ENCODE measurements at regions not wholly inside any gene's neighbourhood (a gene's known extent, or its start where the extent isn't known, plus 50 kb on each side); places are given as distances from the start of the nearest gene placed in this dataset.

DNA sequence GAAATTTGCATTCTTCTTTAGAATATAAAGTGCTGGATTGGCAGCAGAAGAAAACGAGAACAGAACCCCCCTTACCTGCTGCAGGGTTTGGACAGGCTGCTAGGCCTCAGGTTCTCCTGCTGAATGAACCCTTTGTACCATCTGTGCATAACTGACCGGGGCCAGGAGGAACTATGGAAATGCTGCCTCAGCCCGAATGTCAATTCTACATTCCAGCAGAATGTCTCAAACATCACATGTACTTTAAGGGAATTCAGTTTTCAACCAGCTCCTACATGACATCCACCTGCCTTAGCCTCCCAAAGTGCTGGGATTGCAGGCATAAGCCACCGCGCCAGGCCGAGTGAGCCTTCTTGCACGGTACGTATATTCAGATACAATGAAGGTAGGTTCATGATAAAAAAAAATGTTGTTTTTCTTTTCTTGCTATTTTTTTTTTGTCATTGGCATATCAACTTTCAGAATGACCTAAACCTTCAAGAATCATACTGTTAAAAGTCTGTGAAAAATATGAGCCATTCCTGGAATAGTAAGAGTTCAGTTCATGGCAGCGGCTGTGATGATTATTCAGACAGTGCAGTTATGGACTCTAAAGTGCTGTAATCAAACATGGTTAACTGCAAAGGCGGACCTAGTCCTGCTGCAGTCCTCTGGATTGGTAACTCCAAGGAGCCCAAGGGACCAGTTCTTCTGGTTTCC lies 84.4 kb upstream of the TNS3 start:
- Histone ChIP-seq H3K27me3 (no peaks in the 10 kb centered on the region), H3K27ac (no peak overlapping the region), H3K4me1 (peaks cover 0 to 18% (median 0%) of the 10 kb centered on the region in 12 donors), H3K9me3 (no peaks in the 10 kb centered on the region), H3K36me3 (no peaks in the 10 kb centered on the region), H3K4me3 (no peak overlapping the region)
- intact Hi-C loops (cut with DNase I) = no loop called here
- DNase-seq (no peak), ATAC-seq (no peak)
- TF ChIP-seq POLR2A (IDR thresholded peaks at IDR 0.05) = no peak
- TF ChIP-seq, protein P1, sequence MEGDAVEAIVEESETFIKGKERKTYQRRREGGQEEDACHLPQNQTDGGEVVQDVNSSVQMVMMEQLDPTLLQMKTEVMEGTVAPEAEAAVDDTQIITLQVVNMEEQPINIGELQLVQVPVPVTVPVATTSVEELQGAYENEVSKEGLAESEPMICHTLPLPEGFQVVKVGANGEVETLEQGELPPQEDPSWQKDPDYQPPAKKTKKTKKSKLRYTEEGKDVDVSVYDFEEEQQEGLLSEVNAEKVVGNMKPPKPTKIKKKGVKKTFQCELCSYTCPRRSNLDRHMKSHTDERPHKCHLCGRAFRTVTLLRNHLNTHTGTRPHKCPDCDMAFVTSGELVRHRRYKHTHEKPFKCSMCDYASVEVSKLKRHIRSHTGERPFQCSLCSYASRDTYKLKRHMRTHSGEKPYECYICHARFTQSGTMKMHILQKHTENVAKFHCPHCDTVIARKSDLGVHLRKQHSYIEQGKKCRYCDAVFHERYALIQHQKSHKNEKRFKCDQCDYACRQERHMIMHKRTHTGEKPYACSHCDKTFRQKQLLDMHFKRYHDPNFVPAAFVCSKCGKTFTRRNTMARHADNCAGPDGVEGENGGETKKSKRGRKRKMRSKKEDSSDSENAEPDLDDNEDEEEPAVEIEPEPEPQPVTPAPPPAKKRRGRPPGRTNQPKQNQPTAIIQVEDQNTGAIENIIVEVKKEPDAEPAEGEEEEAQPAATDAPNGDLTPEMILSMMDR (IDR thresholded peaks at IDR 0.05) = no peak
- 88 to 97% (median 93%) methylated on average over 10 of the region's 10 CpGs for WGBS, 4 donors

GRCh38 chr7:47664650-47665195 lies 82.8 kb upstream of the TNS3 start:
- intact Hi-C loops (cut with DNase I) = no loop called here
- DNase-seq = no peak
- WGBS, 4 donors = 82 to 93% (median 91%) methylated on average over 7 of the region's 7 CpGs

GRCh38 chr7:47663851-47664250 lies 81.9 kb upstream of the TNS3 start:
- H3K9me3 ChIP-seq = no peaks in the 10 kb centered on the region
- ATAC-seq (no peak), DNase-seq (no peak)
- H3K36me3 ChIP-seq = no peaks in the 10 kb centered on the region
- H3K4me3 ChIP-seq = no peak overlapping the region
- peaks cover 0 to 3% (median 0%) of the 10 kb centered on the region in 12 donors for H3K4me1 ChIP-seq
- intact Hi-C loops (cut with DNase I) = no loop called here
- TF ChIP-seq, protein P1 (IDR thresholded peaks at IDR 0.05) = no peak
- TF ChIP-seq POLR2A (IDR thresholded peaks at IDR 0.05) = no peak
- WGBS, 4 donors = 65 to 85% (median 71%) methylated on average over 1 of the region's 1 CpG
- no peak overlapping the region for H3K27ac ChIP-seq
- no peaks in the 10 kb centered on the region for H3K27me3 ChIP-seq

More at GRCh38 chr7:47664650-47665195, 82.8 kb upstream of the TNS3 start:
- Histone ChIP-seq H3K4me1 (peaks cover 0 to 8% (median 0%) of the 10 kb centered on the region in 12 donors), H3K36me3 (no peaks in the 10 kb centered on the region), H3K9me3 (no peaks in the 10 kb centered on the region), H3K27ac (no peak overlapping the region), H3K4me3 (no peak overlapping the region), H3K27me3 (no peaks in the 10 kb centered on the region)
- no peak for ATAC-seq
- TF ChIP-seq, protein P1 (IDR thresholded peaks at IDR 0.05) = no peak
- TF ChIP-seq POLR2A (IDR thresholded peaks at IDR 0.05) = no peak

DNA sequence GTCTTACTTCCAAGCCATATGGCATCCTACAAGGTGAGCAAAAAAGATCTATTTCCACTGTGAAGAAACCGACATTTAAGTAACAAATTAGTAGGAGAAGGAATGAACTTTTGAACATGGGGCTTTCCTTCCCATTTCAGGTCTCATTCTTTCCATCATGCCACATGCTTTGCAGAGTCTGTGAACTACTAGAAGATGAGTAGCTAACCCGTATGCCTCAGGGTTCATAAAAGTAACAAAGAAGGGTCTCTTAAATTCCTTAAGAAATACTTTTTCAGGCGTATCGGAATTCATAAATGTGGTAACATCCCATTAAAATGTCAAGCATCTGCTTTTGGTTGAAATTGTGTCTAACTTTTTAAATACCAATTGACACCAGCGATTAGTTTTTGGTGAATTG lies 81.3 kb upstream of the TNS3 start:
- no peaks in the 10 kb centered on the region for H3K36me3 ChIP-seq
- DNase-seq = no peak
- H3K4me3 ChIP-seq = no peak overlapping the region
- no peak for ATAC-seq
- intact Hi-C loops (cut with DNase I) = no loop called here
- H3K9me3 ChIP-seq = no peaks in the 10 kb centered on the region
- H3K4me1 ChIP-seq = peaks cover 0 to 3% (median 0%) of the 10 kb centered on the region in 12 donors
- no peak overlapping the region for H3K27ac ChIP-seq
- TF ChIP-seq, protein P1 (IDR thresholded peaks at IDR 0.05) = no peak
- no peak for TF ChIP-seq POLR2A (IDR thresholded peaks at IDR 0.05)
- 92 to 93% (median 93%) methylated on average over 5 of the region's 5 CpGs for WGBS, 4 donors
- no peaks in the 10 kb centered on the region for H3K27me3 ChIP-seq
